Mucosa of descending colon (tissue), 3 donors: ENCODE measurements at regions not wholly inside any gene's neighbourhood (a gene's known extent, or its start where the extent isn't known, plus 50 kb on each side); places are given as distances from the start of the nearest gene placed in this dataset.

ENCODE experiments used
- ATAC-seq: fragments of 200-7000 bp; cut with Tn5 transposase; one replicate; pipeline ENCODE4 v1.9.1; 2020; ENCODE audit warnings: mild to moderate bottlenecking, moderate library complexity
- DNase-seq, 3 donors: peaks; one replicate each; pipeline ENCODE4 v3.0.0-alpha.2; 2020
- H3K36me3 ChIP-seq: fragments of 200-600 bp; one replicate; pipeline ENCODE4 v1.8.0; 2021; ENCODE audit warnings: low read depth, mild to moderate bottlenecking
- H3K4me1 ChIP-seq: fragments of 200-600 bp; one replicate; pipeline ENCODE4 v1.8.0; 2021; ENCODE audit warnings: low read depth, mild to moderate bottlenecking
- H3K4me3 ChIP-seq: fragments of 200-600 bp; one replicate; pipeline ENCODE4 v1.8.0; 2021; ENCODE audit warnings: mild to moderate bottlenecking
- H3K9me3 ChIP-seq: fragments of 200-600 bp; one replicate; pipeline ENCODE4 v1.8.0; 2021; ENCODE audit warnings: mild to moderate bottlenecking
- CTCF ChIP-seq: fragments of 200-600 bp; IDR thresholded peaks from one replicate; pipeline ENCODE4 v1.8.0; 2022; ENCODE audit warnings: antibody characterized with exemption, mild to moderate bottlenecking
- intact Hi-C, 2 donors: fragments of 100-400 bp; cut with DNase I in 1 of 2; cut with micrococcal nuclease in 1 of 2; formaldehyde crosslinking; loops; one replicate each; pipeline versions ENCODE4 v1.11.0 to v1.11.1; 2022; cut with DNase I, micrococcal nuclease
- donor health status: DM: no; HTN: no; CAD: no; lungs with moderate emphysema.
- donor health status: DM: no; HTN: no; CAD: no.
- donor health status: DM: no; HTN: yes; CAD: no.

GRCh38 chr18:39772155-39772919 is 2182.7 kb upstream of the PIK3C3 start:
- ATAC-seq (peak; percentile 67), DNase-seq (no peak)
- no peak overlapping the region for H3K4me3 ChIP-seq
- H3K36me3 ChIP-seq = no peaks in the 10 kb centered on the region
- no peaks in the 10 kb centered on the region for H3K4me1 ChIP-seq
- H3K9me3 ChIP-seq = no peaks in the 10 kb centered on the region
- TF ChIP-seq CTCF = no peak
- intact Hi-C loops = no loop called here

- no peak for DNase-seq
Observed at GRCh38 chr18:39770399-39770798, 2184.6 kb upstream of the PIK3C3 start.

GRCh38 chr18:39764873-39765272 is 2190.2 kb upstream of the PIK3C3 start:
- intact Hi-C loops = no loop called here
- DNase-seq (no peak), ATAC-seq (peak; percentile 81)
- TF ChIP-seq CTCF = no peak
- Histone ChIP-seq H3K4me3 (no peak overlapping the region), H3K9me3 (no peaks in the 10 kb centered on the region), H3K36me3 (no peaks in the 10 kb centered on the region), H3K4me1 (no peaks in the 10 kb centered on the region)

More at GRCh38 chr18:39770399-39770798, 2184.6 kb upstream of the PIK3C3 start:
- no peak for TF ChIP-seq CTCF
- Histone ChIP-seq H3K4me1 (no peaks in the 10 kb centered on the region), H3K9me3 (no peaks in the 10 kb centered on the region), H3K36me3 (no peaks in the 10 kb centered on the region), H3K4me3 (no peak overlapping the region)
- ATAC-seq = peak; percentile 80
- intact Hi-C loops = no loop called here

GRCh38 chr18:39761273-39761672 is 2193.8 kb upstream of the PIK3C3 start:
- intact Hi-C loops = no loop called here
- no peak for DNase-seq
- H3K4me3 ChIP-seq = no peak overlapping the region

GRCh38 chr18:39759926-39760325 is 2194.3 kb upstream of the CELF4 start:
- no peak for DNase-seq
- Histone ChIP-seq H3K36me3 (no peaks in the 10 kb centered on the region), H3K4me1 (no peaks in the 10 kb centered on the region), H3K9me3 (peaks cover 3% of the 10 kb centered on the region), H3K4me3 (no peak overlapping the region)
- ATAC-seq = no peak
- intact Hi-C loops = no loop called here
- no peak for TF ChIP-seq CTCF

More at GRCh38 chr18:39761273-39761672, 2193.8 kb upstream of the PIK3C3 start:
- TF ChIP-seq CTCF = no peak
- Histone ChIP-seq H3K9me3 (no peaks in the 10 kb centered on the region), H3K4me1 (no peaks in the 10 kb centered on the region), H3K36me3 (no peaks in the 10 kb centered on the region)
- no peak for ATAC-seq
